ENCODE measurements at regions not wholly inside any gene's neighbourhood (a gene's known extent, or its start where the extent isn't known, plus 50 kb on each side); places are given as distances from the start of the nearest gene placed in this dataset.
"Not testable (repeated sequence)": the region's sequence is repeated elsewhere in the genome, so short reads cannot be mapped to it uniquely, and the experiment has no call there.

DNA sequence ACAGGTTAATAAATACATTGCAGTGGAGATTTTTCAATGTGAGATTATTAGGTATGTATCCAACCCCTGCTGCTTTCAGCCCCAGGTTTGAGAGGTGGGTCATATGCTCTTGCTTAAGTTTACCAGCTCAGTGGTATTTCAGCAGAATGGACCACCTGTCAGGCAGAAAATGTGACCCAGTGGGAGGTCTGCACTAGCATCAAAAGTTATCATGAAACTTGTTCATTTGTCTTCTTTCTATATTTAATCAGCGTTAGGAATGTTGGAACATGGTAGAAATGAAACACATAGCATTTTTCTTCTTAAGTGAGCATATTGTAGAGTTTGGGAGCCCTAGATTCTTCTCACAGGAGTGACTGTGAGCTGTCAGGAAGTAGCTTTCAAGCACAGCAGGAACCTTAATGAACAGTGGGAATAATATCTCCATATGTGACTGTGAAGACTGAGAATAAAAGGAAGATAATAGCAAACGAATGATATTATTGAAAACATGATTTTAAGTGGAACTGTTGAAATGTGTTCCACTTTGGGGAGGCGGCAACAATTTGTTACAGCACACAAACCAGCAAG is 596.9 kb upstream of the CDH6 start:
- DNase-seq (ENCODE audit: low read depth) = no peak

DNA sequence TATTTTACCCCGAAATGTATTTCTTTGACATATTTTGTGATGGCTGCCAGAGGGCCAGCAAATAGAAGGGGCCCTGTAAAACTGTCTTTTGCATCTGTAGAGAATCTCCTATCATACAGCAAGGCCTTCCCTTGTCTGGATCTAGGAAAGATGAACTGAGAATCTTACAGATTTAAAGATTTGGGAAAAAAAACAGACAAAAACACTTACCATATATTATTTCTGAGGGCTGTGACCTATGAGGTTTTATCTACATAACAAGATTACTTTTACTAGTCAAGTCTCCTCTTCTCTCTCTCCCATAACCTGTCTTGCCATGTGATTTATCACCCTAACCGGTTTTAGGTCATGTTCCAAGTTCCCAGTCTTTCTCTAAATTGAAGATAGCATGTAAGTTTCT is 599.2 kb upstream of the CDH6 start:
- no peak for DNase-seq (ENCODE audit: low read depth)

DNA sequence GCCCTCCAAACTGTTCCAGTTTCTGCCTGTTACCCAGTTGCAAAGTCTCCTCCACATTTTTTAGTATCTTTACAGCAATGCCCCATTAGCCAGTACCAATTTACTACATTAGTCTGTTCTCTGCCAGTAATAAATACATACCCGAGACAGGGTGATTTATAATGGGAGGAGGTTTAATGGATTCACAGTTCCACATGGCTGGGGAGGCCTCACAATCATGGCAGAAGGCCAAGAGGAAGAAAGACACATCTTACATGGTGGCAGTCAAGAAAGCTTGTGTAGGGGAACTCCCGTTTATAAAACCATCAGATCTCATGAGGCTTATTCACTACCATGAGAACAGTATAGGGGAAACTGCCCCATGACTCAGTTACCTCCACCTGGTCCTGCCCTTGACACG is 600.7 kb upstream of the CDH6 start:
- DNase-seq (ENCODE audit: low read depth) = no peak

- peak; percentile 23 for DNase-seq (ENCODE audit: low read depth)
These were observed 612.1 kb upstream of the CDH6 start for GRCh38 chr5:30581198-30581935.

GRCh38 chr5:30574761-30575160 is 618.7 kb upstream of the CDH6 start:
- DNase-seq (ENCODE audit: low read depth) = peak; percentile 23

DNA sequence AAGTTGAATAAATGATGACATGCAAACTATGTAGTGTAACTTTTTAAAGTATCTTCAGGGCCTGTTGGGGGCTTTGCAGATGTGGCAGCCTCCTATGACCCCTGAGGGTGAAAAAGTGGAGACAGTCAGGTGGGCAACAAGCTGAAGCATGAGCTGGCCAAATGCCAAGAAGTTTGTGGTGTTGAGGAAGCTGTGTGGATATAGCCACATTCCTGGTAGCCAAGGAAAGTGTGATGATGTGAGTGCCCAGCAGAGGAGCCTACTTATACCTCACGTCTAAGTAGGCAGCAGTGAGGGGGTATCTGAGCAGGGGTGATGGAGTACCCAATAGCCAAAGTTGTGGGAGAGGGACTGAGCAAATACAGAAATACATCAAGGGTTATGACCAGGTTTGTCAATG is 621.2 kb upstream of the CDH6 start:
- peak; percentile 19 for DNase-seq (ENCODE audit: low read depth)

GRCh38 chr5:30561771-30562170 is 631.7 kb upstream of the CDH6 start:
- no peak for DNase-seq (ENCODE audit: low read depth)

- no peak for DNase-seq (ENCODE audit: low read depth)
These were observed 641.9 kb upstream of the CDH6 start for GRCh38 chr5:30551618-30552017.

DNA sequence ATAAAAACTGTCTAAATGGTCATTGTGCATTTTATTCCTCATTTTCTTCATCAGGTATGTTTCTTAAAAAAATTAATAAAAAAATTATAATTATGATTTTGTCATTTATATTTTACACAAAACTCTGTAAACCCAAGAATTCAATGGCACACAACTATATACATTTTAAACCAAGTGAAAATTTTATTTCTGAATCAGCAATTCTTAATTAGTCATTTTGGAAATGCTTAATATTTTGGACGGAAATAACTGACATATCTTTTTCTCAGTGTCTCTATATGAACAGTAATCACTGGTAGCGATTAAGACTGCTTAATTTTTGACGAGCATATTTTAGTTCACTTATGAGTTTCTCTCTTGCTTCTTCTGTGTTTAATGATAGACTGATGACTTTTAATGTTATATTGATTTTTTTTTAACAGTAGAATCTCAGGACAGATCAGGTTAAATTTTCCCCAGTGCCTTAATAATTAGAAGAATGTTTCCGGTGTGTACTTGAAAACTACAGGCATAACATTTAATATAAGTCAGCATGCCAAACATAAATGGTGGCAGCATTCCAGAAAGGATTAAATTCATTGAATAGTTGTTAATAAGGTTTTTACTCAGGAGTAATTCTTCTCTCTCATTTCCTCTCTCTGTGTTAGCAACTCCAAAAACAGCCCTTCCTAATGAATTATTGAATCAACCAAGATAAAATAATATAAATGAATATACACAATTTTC is 644.7 kb upstream of the CDH6 start:
- DNase-seq (ENCODE audit: low read depth) = no peak

GRCh38 chr5:30540150-30540549 is 653.3 kb upstream of the CDH6 start:
- no peak for DNase-seq (ENCODE audit: low read depth)

DNA sequence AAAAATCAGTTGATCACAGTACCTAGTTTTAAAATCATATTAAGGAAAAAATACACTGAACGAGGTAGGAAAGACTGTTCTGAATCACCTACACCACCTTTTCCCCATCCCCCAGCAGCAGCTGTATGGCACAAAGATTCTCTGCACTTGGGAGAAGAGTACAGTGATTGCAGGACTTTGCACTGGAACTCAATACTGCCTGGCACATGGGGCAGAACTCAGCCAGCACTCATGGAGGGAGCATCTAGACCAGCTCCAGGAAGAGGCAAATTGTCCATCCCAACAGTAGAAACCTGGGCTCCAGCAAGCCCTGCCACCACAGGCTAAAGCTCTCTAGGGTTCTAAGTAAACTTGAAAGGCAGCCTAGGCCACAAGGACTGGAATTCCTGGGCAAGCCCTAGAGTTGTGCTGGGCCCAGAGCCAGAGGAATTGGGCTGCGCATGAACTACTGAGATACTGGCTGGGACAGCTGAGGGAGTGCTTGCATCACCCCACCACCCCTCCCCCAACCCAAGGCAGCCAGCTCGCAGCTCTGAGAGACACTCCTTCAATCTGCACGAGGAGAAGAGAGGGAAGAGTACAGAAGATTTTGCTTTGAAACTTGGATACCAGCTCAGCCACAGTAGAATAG is 654.4 kb upstream of the CDH6 start:
- DNase-seq (ENCODE audit: low read depth) = peak; percentile 47

DNA sequence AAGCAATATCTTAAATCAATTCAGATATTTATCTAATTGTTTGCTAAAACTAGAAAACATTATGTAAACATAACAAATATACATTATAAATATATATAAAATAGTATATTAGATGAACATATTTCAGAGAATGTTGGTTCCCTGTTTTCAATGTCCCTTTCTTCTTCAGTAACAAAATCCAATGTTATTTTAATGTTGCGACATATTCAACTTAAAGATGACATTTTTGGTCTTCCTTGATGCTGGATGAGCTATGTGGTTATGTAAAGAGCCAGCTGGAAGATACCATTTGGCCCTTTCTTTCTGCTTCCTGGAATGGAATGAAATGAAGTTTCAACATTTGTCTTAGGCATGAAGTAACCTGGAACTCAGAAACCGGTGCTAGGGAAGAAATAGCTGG is 668.1 kb upstream of the CDH6 start:
- no peak for DNase-seq (ENCODE audit: low read depth)

GRCh38 chr5:30524428-30524827 is 669.1 kb upstream of the CDH6 start:
- no peak for DNase-seq (ENCODE audit: low read depth)

DNA sequence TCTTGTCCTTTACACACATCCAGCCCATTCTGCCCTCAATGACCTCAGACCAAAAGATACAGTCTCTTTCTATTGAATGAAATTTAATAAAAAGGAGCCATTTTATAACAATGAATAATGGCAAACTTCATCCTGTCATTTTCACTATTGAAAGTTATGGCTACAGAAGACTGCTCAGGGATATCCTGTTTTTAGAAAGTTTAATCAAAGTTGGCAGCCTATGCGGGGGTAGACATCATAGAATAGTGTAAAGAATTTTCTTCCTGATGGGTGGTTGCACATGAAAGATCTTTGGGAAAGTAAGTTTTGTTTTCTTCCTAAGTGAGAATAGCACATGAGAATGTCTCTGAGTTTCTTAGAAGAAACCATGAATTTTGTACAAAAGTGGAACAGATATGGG is 670.4 kb upstream of the CDH6 start:
- DNase-seq (ENCODE audit: low read depth) = no peak

GRCh38 chr5:30505014-30505886 is 688.2 kb upstream of the CDH6 start:
- peak; percentile 56 for DNase-seq (ENCODE audit: low read depth)

- peak; percentile 48 for DNase-seq (ENCODE audit: low read depth)
These were observed 691.2 kb upstream of the CDH6 start for GRCh38 chr5:30502277-30502676.

DNA sequence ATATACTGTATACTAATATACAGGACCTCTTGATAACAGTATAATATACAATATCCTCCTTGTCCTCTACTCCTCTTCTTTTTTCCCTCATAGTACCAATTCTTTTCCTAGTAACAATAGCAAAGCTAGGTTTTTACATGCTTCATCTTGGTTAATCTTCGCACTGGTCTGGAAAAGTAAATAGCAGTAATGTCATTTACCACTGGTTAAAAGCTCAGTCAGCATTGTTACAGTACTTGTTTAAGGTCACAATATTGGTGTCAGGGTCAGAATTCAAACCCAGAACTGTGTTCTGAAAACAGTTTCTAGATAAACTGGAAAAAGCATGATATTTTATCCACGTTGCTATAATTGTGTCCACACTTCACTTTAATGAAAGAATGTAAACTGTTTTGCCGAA is 692.4 kb upstream of the CDH6 start:
- DNase-seq (ENCODE audit: low read depth) = no peak

GRCh38 chr5:30500513-30500912 is 693.0 kb upstream of the CDH6 start:
- DNase-seq (ENCODE audit: low read depth) = no peak

GRCh38 chr5:30499402-30499801 is 694.1 kb upstream of the CDH6 start:
- DNase-seq (ENCODE audit: low read depth) = no peak

DNA sequence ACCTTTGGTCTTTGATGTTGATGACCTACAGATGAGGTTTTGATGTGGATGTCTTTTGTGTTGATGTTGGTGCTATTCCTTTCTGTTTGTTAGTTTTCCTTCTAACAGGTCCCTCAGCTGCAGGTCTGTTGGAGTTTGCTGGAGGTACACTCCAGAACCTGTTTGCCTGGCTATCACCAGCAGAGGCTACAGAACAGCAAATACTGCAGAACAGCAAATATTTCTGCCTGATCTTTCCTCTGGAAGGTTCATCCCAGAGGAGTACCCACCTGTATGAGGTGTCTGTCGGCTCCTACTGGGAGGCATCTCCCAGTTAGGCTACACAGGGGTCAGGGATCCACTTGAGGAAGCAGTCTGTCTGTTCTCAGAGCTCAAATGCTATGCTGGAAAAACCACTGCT is 694.5 kb upstream of the CDH6 start:
- no peak for DNase-seq (ENCODE audit: low read depth)

DNA sequence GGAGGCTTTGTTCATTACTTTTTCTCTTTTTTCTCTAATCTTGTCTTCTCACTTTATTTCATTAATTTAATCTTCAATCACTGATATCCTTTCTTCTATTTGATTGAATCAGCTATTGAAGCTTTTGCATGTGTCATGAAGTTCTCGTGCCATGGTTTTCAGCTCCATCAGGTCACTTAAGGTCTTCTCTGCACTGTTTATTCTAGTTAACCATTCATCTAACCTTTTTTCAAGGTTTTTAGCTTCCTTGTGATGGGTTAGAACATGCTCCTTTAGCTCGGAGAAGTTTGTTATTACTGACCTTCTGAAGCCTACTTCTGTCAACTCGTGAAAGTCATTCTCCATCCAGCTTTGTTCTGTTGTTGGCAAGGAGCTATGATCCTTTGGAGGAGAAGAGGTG is 695.0 kb upstream of the CDH6 start:
- DNase-seq (ENCODE audit: low read depth) = not testable (repeated sequence)

GRCh38 chr5:30494113-30494512 is 699.4 kb upstream of the CDH6 start:
- DNase-seq (ENCODE audit: low read depth) = not testable (repeated sequence)
